Peyer's patch (tissue), 4 donors: ENCODE measurements at regions not wholly inside any gene's neighbourhood (a gene's known extent, or its start where the extent isn't known, plus 50 kb on each side); places are given as distances from the start of the nearest gene placed in this dataset.

Experiments used
- DNase-seq, 3 donors: peaks; one replicate each; pipeline ENCODE4 v3.0.0-alpha.2; 2017 to 2019
- H3K27ac ChIP-seq, 4 donors: fragments of 200-600 bp; sonication (generic); one replicate each; pipeline ENCODE4 v1.5.1; 2016 to 2019
- H3K27me3 ChIP-seq, 2 donors: fragments of 200-600 bp; sonication (generic); one replicate each; pipeline ENCODE4 v1.5.1; 2019
- H3K36me3 ChIP-seq, 3 donors: fragments of 200-600 bp; sonication (generic); one replicate each; pipeline ENCODE4 v1.5.1; 2016 to 2019
- H3K4me1 ChIP-seq, 4 donors: fragments of 200-600 bp; sonication (generic); one replicate each; pipeline ENCODE4 v1.5.1; 2016 to 2019
- H3K4me3 ChIP-seq, 4 donors: fragments of 200-600 bp; sonication (generic); 1 replicate in 3 of 4; 2 replicates in 1 of 4; pipeline ENCODE4 v1.5.1; 2016 to 2019; ENCODE audit warnings: mild to moderate bottlenecking in 1 of 4
- H3K9me3 ChIP-seq, 4 donors: fragments of 200-600 bp; sonication (generic); one replicate each; pipeline ENCODE4 v1.5.1; 2016 to 2019; ENCODE audit warnings: mild to moderate bottlenecking in 1 of 4
- POLR2A ChIP-seq, 2 donors: fragments of 450-650 bp; IDR thresholded peaks; one replicate each; pipeline ENCODE4 v1.5.1; 2017; ENCODE audit warnings: antibody characterized with exemption in 2 of 2, mild to moderate bottlenecking in 2 of 2, moderate library complexity in 2 of 2
- TF ChIP-seq, protein P1 (sequence below), 6 experiments: fragments of 450-650 bp in 4 of 6; fragments of 200-600 bp in 2 of 6; sonication (generic) in 1 of 6; IDR thresholded peaks; one replicate each; pipeline ENCODE4 v1.5.1; 2017 to 2019; ENCODE audit warnings: antibody characterized with exemption in 6 of 6, mild to moderate bottlenecking in 3 of 6, moderate library complexity in 1 of 6

DNA sequence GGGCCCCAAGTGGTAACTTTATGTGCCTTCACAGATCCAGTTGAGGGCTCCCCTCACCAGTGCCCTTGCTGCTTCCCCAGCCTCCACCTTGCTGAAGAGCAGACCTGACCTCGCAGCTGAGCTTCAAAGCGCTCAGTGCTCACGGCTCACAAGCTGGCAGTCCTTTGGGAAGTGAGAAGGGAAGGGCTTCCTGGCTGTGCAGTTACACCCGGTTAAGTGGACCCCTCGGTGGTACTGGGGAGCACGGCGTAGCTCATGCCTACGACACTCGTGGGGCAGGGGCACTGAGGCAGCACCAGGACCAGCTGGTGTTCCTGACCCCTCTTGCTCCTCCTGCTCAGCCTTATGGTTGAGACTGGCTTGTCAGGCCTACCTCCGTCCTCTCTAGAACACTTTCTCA is 629.0 kb upstream of the TBL1XR1 start:
- TF ChIP-seq POLR2A (IDR thresholded peaks at IDR 0.05) = no peak
- TF ChIP-seq, protein P1, sequence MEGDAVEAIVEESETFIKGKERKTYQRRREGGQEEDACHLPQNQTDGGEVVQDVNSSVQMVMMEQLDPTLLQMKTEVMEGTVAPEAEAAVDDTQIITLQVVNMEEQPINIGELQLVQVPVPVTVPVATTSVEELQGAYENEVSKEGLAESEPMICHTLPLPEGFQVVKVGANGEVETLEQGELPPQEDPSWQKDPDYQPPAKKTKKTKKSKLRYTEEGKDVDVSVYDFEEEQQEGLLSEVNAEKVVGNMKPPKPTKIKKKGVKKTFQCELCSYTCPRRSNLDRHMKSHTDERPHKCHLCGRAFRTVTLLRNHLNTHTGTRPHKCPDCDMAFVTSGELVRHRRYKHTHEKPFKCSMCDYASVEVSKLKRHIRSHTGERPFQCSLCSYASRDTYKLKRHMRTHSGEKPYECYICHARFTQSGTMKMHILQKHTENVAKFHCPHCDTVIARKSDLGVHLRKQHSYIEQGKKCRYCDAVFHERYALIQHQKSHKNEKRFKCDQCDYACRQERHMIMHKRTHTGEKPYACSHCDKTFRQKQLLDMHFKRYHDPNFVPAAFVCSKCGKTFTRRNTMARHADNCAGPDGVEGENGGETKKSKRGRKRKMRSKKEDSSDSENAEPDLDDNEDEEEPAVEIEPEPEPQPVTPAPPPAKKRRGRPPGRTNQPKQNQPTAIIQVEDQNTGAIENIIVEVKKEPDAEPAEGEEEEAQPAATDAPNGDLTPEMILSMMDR (IDR thresholded peaks at IDR 0.05) = no peak
- Histone ChIP-seq H3K36me3 (no peaks in the 10 kb centered on the region), H3K4me3 (no peak overlapping the region), H3K27ac (no peak overlapping the region), H3K27me3 (no peaks in the 10 kb centered on the region), H3K4me1 (peaks cover 0 to 13% (median 0%) of the 10 kb centered on the region in 4 donors), H3K9me3 (no peaks in the 10 kb centered on the region)
- DNase-seq = no peak

DNA sequence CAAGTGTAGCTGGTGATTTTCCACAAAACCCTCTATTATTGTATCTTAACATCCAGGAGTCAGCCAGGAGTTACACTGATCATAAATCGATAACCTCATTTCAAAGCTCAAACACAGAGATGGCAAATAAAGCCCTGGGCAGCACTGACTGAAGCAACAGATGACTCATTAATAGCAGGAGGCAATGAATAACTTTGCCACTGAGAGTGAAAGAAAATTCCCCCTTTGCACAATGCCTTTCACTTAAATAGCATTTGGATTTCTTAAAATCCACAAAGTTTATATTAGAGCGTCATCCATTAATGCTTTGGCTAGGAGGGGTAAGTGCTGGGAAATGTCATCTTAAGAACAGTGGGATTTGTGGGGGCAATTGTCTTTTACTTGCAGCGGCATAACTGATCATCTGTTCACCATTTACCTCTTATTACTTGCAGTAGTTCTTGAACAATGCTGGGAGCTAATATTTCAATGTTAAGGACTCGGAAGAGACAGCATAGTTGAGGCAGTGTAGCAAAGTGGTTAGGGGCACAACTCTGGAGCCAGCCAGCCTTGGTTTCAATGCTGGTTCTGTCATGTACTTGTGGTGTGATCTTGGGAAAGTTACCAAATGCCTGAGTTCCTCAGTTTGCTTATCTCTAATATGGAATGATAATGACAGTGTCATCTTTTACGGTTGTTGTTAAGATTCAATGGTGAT is 630.4 kb upstream of the TBL1XR1 start:
- peak in 1 of 3 donors; percentile 55 for DNase-seq
- H3K36me3 ChIP-seq = no peaks in the 10 kb centered on the region
- H3K27ac ChIP-seq = peak overlapping the region in 2 of 4 donors; percentile 29 to 55
- H3K27me3 ChIP-seq = no peaks in the 10 kb centered on the region
- TF ChIP-seq, protein P1 (IDR thresholded peaks at IDR 0.05) = no peak
- TF ChIP-seq POLR2A (IDR thresholded peaks at IDR 0.05) = no peak
- peaks cover 0 to 13% (median 0%) of the 10 kb centered on the region in 4 donors for H3K4me1 ChIP-seq
- H3K9me3 ChIP-seq = no peaks in the 10 kb centered on the region
- peak overlapping the region in 1 of 4 donors; percentile 20 for H3K4me3 ChIP-seq

- Histone ChIP-seq H3K27ac (peak overlapping the region in 2 of 4 donors; percentile 29 to 55), H3K4me1 (peaks cover 0 to 18% (median 0%) of the 10 kb centered on the region in 4 donors), H3K27me3 (no peaks in the 10 kb centered on the region), H3K9me3 (no peaks in the 10 kb centered on the region), H3K4me3 (no peak overlapping the region), H3K36me3 (no peaks in the 10 kb centered on the region)
- TF ChIP-seq, protein P1 (IDR thresholded peaks at IDR 0.05) = no peak
- no peak for TF ChIP-seq POLR2A (IDR thresholded peaks at IDR 0.05)
- no peak for DNase-seq
Measured at GRCh38 chr3:177828208-177828565, 630.9 kb upstream of the TBL1XR1 start.

DNA sequence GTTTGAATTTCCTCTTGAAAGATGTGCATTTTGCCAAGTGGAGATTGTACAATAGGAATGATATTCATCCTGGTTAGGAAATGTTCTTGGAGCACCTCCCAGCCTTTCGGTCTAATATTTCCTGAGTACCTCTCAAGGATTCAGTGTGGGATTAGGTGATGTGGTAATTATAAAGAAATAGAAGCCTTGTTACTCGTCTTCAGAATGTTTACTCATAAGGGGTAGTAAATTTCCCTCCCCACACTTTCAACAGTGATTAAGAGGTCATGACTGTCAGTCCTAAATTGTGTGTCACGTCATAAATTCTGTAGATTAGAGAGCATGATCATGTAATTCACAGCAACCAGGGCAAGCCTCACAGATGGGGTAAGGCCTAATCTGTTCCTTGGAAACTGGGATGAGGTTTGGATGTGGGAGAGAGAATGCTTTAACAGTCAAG is 633.1 kb upstream of the TBL1XR1 start:
- Histone ChIP-seq H3K36me3 (no peaks in the 10 kb centered on the region), H3K9me3 (no peaks in the 10 kb centered on the region), H3K4me3 (no peak overlapping the region), H3K27me3 (no peaks in the 10 kb centered on the region), H3K4me1 (peaks cover 0 to 16% (median 0%) of the 10 kb centered on the region in 4 donors), H3K27ac (peak overlapping the region in 3 of 4 donors; percentile 12 to 34 (median 18))
- TF ChIP-seq, protein P1 (IDR thresholded peaks at IDR 0.05) = no peak
- TF ChIP-seq POLR2A (IDR thresholded peaks at IDR 0.05) = no peak
- DNase-seq = peak in 1 of 3 donors; percentile 54

DNA sequence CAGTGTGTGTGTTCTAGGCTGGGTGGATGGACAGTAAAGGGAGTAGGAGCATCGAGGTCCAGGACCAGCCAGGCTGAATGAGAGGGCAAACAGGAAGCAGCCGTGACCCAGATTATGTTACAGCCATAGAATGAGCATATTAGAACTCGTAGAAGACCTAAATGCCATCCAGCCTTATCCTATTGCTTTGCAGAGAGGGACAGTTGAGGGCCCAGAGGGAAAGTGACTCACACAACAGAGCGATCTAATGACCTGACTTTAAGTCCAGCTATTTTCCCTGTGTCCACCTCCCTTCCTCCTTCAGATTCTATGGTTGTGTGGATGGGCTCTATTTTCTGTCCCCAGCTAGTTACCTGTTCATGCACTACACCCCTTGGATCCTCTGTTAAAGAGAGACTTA is 634.1 kb upstream of the TBL1XR1 start:
- H3K4me1 ChIP-seq = peaks cover 0 to 16% (median 0%) of the 10 kb centered on the region in 4 donors
- no peaks in the 10 kb centered on the region for H3K9me3 ChIP-seq
- H3K36me3 ChIP-seq = no peaks in the 10 kb centered on the region
- no peak overlapping the region for H3K27ac ChIP-seq
- no peak overlapping the region for H3K4me3 ChIP-seq
- DNase-seq = no peak
- TF ChIP-seq, protein P1 (IDR thresholded peaks at IDR 0.05) = no peak
- no peak for TF ChIP-seq POLR2A (IDR thresholded peaks at IDR 0.05)
- no peaks in the 10 kb centered on the region for H3K27me3 ChIP-seq
